GM10266 (cell line): ENCODE measurements at regions not wholly inside any gene's neighbourhood (a gene's known extent, or its start where the extent isn't known, plus 50 kb on each side); places are given as distances from the start of the nearest gene placed in this dataset.

Source experiments
- DNase-seq: peaks from one replicate; pipeline ENCODE4 v3.0.0; 2012; ENCODE audit errors: extremely low spot score
- CTCF ChIP-seq: IDR thresholded peaks from 2 replicates; pipeline ENCODE4 v1.5.1; 2012; ENCODE audit warnings: mild to moderate bottlenecking, low read depth; ENCODE audit not compliant: control insufficient read depth, insufficient read depth; ENCODE audit errors: missing control alignments

GRCh38 chr5:81819556-81820317 lies 68.8 kb upstream of the SSBP2 start:
- no peak for DNase-seq

DNA sequence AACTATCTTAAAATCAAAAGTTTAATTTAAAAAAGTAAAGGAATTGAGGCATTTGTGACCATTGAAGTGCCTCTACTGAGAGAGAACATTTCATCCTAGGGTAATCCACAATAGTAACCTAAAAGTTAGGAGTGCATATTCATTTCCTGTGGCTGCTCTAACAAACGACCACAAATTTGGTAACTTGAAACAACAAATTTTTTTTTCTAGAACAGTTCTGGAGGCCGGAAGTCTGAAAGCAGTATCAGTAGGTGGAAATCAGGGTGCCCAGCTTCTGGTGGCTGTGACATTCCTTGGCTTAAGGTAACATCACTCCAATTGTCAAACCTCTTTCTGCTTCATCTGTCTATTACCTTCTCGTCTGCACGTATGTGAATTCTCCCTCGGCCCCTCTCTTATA lies 67.1 kb upstream of the SSBP2 start:
- TF ChIP-seq CTCF, result no peak
- no peak for DNase-seq

More at GRCh38 chr5:81819556-81820317, 68.8 kb upstream of the SSBP2 start:
- TF ChIP-seq CTCF, result no peak

GRCh38 chr5:81817086-81817485 lies 66.2 kb upstream of the SSBP2 start:
- DNase-seq, result no peak
- no peak for TF ChIP-seq CTCF

DNA sequence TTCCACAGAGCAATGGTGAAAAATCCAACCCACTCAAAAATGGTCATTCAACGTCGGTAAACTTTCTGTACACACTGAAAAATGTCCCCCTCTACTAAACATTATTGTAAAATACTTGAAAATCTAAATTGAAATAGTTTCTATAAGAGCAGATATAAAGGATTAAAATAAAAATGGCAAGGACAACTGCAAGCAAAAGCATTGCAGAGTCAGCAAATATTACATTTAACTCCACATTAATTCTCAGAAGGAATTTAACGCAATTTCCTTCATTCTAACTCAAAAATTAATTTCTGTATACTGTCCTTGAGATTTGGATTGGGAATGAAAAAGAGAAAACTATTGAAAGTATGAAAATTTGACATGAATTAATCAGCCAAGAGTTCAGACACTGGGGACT lies 64.4 kb upstream of the SSBP2 start:
- DNase-seq, result no peak
- TF ChIP-seq CTCF, result no peak

DNA sequence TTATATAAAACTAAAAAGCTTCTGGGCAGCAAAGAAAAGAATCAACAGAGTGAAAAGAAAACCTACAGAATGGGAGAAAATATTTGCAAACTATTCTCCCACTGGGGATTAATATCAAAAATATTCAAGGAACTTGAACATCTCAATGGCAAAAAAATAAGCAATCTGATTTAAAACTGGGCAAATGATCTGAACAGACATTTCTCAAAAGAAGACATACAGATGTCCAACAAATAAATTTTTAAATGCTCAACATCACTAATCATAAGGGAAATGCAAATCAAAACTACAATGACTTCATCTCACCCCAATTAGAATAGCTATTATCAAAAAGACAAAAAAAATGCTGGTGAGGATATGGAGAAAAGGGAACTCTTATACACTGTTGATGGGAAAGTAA lies 57.2 kb upstream of the SSBP2 start:
- DNase-seq, result no peak
- TF ChIP-seq CTCF, result no peak

DNA sequence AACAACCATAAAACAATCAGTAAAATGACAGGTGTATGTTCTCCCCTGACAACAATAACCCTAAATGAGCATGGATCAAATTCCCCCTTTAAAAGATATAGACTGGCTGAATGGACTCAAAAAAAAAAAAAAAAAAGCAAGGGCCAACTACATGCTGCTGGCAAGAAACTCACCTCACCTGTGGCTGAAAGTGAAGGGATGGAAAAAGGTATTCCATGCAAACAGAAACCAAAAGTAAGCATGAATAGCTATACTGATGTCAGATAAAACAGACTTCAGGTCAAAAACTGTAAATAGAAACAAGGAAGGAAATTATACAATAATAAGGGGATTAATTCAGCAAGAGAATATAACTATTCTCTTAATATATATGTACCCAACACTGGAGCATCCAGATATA lies 54.2 kb upstream of the SSBP2 start:
- no peak for DNase-seq
- TF ChIP-seq CTCF, result no peak

DNA sequence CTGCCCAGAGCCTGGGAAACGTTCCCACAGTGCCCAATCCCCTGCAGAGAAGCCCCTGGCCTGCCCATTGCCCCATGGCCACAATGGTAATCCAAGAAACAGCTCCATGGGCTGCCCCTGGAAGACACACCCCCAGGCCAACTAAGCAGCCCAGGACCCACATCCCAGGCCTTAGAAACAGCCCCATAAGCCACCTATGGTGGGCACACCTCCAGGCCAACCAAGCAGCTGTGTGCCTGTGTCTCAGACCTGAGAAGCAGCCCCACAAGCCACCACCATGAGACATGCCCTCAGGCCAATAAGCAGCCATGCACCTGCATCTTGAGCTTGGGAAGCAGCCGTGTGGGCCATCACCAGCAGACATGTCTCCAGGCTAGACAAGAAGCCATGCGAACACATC lies 52.9 kb upstream of the SSBP2 start:
- no peak for DNase-seq
- no peak for TF ChIP-seq CTCF
